Hematopoietic multipotent progenitor cell (in vitro differentiated cells): ENCODE measurements at regions not wholly inside any gene's neighbourhood (a gene's known extent, or its start where the extent isn't known, plus 50 kb on each side); places are given as distances from the start of the nearest gene placed in this dataset.
A peak's percentile ranks its signal among the peaks of the same experiment; 100 is the strongest.

Experiments
- DNase-seq, 3 donors: peaks; one replicate each; pipeline ENCODE4 v3.0.0-alpha.2; 2011 to 2015; ENCODE audit warnings: low read depth in 2 of 3, low spot score in 2 of 3

- no peak for DNase-seq
Observed at GRCh38 chr5:8456846-8457186, 587.9 kb downstream of the MTRR start.

GRCh38 chr5:8457187-8458037 lies 588.5 kb downstream of the MTRR start:
- DNase-seq: peak; percentile 70 to 95 (median 89)

GRCh38 chr5:8458038-8458383 lies 589.1 kb downstream of the MTRR start:
- DNase-seq: peak in 1 of 3 donors; percentile 2

GRCh38 chr5:8461543-8461942 lies 592.6 kb downstream of the MTRR start:
- no peak for DNase-seq

- no peak for DNase-seq
Observed at GRCh38 chr5:8462565-8462964, 593.6 kb downstream of the MTRR start.

GRCh38 chr5:8470489-8470888 lies 601.5 kb downstream of the MTRR start:
- DNase-seq: no peak

- DNase-seq: no peak
Observed at GRCh38 chr5:8471581-8471980, 602.6 kb downstream of the MTRR start.

- DNase-seq: no peak
Observed at GRCh38 chr5:8473016-8473415, 604.1 kb downstream of the MTRR start.

GRCh38 chr5:8473827-8474568 lies 605.0 kb downstream of the MTRR start:
- DNase-seq: no peak

- no peak for DNase-seq
Observed at GRCh38 chr5:8474569-8474930, 605.6 kb downstream of the MTRR start.

GRCh38 chr5:8478326-8478725 lies 609.4 kb downstream of the MTRR start:
- no peak for DNase-seq

GRCh38 chr5:8481007-8481406 lies 612.1 kb downstream of the MTRR start:
- DNase-seq: no peak

GRCh38 chr5:8491254-8491653 lies 622.3 kb downstream of the MTRR start:
- DNase-seq: no peak

- DNase-seq: peak in 1 of 3 donors; percentile 46
Observed at GRCh38 chr5:8493176-8493575, 624.2 kb downstream of the MTRR start.

GRCh38 chr5:8500426-8500825 lies 631.5 kb downstream of the MTRR start:
- DNase-seq: no peak

- peak in 2 of 3 donors; percentile 9 to 73 for DNase-seq
Observed at GRCh38 chr5:8505196-8505595, 636.2 kb downstream of the MTRR start.

GRCh38 chr5:8508231-8508630 lies 639.3 kb downstream of the MTRR start:
- DNase-seq: no peak

GRCh38 chr5:8516356-8516755 lies 647.4 kb downstream of the MTRR start:
- no peak for DNase-seq

GRCh38 chr5:8517456-8517855 lies 648.5 kb downstream of the MTRR start:
- peak in 1 of 3 donors; percentile 17 for DNase-seq

GRCh38 chr5:8520917-8521316 lies 652.0 kb downstream of the MTRR start:
- DNase-seq: no peak

GRCh38 chr5:8521991-8522390 lies 653.0 kb downstream of the MTRR start:
- no peak for DNase-seq

- no peak for DNase-seq
Observed at GRCh38 chr5:8522646-8523045, 653.7 kb downstream of the MTRR start.
